NCI-H345 (cell line): ENCODE measurements at regions not wholly inside any gene's neighbourhood (a gene's known extent, or its start where the extent isn't known, plus 50 kb on each side); places are given as distances from the start of the nearest gene placed in this dataset.
"Not testable (repeated sequence)": the region's sequence is repeated elsewhere in the genome, so short reads cannot be mapped to it uniquely, and the experiment has no call there.

Experiments used
- DNase-seq: peaks from one replicate; lab custom pipeline; 2025; lab: John Stamatoyannopoulos, UW

- peak; percentile 28 for DNase-seq
Measured at GRCh38 chr15:36175741-36176291, 403.6 kb upstream of the CDIN1 start.

- DNase-seq, result peak; percentile 79
Measured at GRCh38 chr15:36177590-36178302, 401.7 kb upstream of the CDIN1 start.

DNA sequence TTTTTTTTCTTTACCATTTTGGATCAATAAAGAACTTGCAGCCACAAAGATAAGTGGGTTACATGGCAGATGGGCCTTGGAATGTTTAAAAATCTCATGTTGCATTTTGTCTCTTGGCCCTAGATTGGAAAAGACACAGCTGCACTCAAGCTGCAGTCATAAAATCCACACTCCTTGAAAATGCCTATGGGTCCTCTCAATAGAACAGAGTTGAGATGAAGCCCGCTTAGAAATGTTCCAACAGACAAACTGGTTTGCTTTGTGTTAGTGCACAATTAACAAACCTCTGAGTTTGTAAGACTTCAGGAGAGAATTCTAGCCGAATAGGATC is 401.2 kb upstream of the CDIN1 start:
- DNase-seq, result peak; percentile 69

DNA sequence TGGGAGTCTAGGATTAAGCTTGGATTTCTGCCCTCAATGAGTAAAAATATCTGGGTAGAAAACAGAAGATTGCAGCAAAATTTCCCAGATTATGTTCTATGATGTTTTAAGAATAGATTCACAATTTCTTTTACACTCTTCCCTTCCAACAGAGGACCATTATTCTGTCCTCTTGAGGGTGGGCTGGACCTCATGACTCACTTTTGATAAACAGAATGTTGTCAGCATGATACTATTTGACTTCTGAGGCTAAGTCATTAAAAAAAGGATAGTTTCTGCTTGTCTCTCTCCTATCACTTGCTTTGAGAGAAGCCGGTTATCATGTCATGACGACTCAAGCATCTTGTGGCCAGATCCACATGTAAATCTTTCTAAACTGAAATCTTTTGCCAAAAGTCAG is 396.2 kb upstream of the CDIN1 start:
- no peak for DNase-seq

DNA sequence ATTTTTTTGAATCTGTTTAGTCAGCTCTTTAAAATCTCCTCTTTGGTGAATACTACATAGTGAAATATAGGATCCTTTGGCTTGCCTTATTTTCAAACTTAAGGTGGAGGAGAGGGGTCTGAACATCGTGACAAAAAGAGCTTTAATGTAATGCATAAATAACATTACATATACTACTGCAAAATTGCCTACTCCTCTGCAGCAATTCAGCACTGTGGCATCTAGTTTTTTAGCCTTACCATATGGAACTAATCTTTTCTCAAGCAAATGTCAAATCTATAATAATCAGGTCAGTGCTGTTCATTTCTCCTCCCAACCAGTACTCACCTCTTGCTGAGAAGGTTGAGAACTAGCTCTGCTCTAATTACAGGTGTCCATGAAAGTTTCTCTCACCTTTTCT is 394.0 kb upstream of the CDIN1 start:
- no peak for DNase-seq

DNA sequence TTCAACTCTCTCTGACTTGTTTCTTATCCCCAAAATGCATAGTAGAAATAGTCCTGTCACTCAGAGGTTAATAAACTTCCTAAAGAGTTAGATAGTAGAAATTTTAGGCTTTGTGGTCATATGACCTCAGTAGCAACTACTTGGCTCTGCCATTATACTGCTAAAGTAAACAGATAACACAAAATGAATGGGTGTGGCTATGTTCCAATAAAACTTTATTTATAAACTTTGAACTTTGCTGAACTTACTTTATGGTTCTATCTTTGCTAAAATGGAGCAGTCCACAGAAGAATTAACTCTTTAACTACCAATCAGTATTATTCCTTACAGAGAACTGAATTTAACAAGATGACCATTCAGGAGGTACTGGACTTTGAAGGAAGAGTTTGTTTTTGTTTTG is 393.6 kb upstream of the CDIN1 start:
- no peak for DNase-seq

GRCh38 chr15:36186376-36186775 is 393.1 kb upstream of the CDIN1 start:
- DNase-seq, result no peak

DNA sequence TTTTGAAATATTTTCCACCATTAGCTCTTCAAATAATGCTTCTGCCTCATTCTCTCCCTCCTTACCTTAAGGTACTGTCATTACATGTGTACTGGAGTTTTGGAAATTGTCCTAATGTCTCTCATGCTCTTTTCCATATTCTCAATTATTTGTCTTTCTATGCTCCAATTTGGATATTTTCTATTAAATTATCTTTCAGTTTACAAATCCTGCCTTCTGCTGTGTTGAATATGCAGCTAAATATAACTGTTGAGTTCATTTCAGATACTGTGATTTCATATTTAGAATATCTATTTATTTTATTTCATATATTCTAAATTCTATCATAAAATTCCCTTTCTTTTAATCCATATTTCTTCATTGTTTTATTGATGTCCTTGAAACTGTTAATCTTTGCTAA is 388.0 kb upstream of the CDIN1 start:
- DNase-seq, result no peak

- DNase-seq, result not testable (repeated sequence)
Measured at GRCh38 chr15:36195361-36196007, 383.9 kb upstream of the CDIN1 start.

- no peak for DNase-seq
Measured at GRCh38 chr15:36208868-36209582, 370.4 kb upstream of the CDIN1 start.

GRCh38 chr15:36210426-36210825 is 369.0 kb upstream of the CDIN1 start:
- DNase-seq, result no peak

DNA sequence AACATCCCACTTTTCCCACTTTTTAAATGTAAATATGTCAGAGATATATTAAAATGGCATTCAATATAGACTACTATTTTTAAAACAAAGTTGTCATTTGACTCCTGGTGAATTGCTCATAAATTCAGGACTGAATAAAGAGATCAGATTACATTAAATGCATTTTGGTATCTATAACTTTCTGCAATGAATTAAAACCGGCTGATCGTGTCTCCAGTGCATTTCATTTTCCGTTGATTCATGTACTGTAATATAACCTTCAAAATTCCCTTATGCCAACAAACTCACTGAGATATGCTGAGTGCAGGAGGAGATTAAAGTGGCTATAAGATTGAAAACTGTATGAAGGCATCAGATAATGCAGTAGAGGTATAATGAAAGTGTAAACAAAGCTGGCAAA is 361.1 kb upstream of the CDIN1 start:
- no peak for DNase-seq

GRCh38 chr15:36218991-36219390 is 360.4 kb upstream of the CDIN1 start:
- DNase-seq, result no peak

DNA sequence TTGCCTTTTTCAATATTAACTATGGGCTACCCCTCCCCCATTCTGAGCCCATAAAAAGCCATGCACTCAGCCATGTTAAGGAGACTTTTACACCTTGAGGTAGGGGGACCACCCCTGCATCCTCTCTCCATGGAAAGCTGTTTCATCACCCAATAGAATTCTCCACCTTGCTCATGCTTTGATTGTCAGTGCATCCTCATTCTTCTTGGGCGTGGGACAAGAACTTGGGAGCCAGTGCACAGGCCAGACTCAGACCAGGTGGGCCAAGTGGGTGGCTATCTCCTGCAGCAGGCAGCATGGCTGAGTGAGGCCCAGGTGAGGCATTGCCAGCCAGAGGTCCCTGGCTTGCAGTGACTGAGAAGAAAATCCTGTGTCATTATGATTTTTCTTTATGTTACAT is 357.4 kb upstream of the CDIN1 start:
- DNase-seq, result no peak

- no peak for DNase-seq
Measured at GRCh38 chr15:36230776-36231175, 348.6 kb upstream of the CDIN1 start.

DNA sequence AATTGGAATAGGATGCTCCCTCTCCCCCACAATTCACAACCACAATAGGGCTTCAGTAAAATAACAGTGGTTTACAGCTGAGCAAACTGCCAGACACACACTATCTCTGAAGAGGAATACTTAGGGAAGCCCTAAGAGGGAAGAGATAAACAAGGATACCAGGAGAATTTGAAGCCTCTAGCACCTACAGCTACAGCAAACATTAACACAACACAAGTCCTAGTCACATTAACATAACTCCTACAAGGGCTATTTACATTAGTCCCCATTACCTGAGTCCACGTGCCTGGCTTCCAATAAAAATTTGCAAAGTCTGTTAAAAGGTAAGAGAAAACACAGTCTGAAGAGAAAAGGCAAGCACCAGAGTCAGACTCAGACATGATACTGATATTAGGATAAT is 346.9 kb upstream of the CDIN1 start:
- DNase-seq, result no peak

DNA sequence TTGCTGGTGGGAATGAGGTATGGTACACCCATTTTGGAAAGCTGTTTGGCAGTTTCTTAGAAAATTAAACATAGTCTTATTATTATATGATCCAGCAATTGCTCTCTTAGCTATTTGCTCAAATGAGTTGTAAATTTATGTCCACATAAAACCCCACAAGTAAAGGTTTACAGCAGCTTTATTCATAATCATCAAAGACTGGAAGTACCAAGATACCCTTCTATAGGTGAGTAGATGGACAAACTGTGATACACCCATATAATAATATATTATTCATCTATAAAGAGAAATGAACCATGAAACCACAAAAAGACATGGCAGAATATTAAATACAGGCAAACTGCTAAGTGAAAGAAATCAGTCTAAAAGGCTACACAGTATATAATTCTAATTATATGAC is 344.7 kb upstream of the CDIN1 start:
- no peak for DNase-seq

DNA sequence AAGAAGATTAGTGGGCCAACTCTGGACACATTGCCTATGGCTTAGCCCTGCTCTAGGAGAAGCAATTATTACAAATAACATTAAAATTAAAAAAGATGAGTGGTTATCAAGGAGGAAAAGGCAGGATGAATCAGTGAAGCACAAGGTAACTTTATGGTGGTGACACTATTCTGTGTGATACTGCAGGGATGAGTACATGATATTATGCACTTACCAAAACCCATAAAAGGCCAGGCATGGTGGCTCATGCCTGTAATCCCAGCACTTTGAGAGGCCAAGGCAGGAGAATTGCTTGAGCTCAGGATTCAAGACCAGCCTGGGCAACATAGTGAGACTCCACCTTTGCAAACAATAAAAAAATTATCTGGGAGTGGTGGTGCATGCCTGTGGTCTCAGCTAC is 344.3 kb upstream of the CDIN1 start:
- DNase-seq, result no peak

DNA sequence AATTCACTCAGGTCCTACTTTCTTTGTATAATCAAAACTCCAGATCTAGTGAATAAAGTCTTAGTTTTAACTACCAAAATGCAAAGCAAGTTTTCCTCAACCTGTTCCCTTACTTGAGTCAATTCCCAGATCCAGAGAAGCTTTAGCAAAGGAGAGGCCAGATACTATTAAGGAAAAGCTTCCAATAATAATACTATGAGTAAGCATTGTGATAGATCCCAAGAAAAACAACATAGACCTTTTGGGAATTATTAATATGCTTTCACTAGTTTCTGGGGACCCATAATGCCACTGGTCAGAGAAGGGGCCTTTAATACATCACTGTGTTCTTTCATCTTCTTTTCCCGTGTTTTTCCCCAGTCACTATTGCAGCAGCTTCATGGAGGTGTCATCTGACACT is 339.9 kb upstream of the CDIN1 start:
- no peak for DNase-seq

DNA sequence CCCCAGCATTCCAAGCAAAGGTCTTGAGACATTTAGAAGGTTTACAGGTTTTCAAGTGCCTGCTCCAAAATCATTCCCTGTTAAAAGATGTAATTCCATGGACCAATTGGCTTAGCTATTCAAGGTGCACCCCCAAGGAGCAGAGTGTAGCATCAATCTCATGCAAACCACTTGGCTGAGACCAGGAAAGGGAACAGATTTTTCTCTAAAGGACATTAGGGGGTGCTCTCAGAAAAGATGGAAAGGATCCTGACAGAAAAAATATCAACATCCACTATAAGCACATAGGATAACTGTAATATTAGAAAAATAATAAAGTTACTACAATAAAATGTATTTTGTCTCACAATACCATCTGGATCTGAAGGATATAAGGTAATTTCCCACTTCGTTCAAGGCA is 328.0 kb upstream of the CDIN1 start:
- DNase-seq, result no peak

- DNase-seq, result no peak
Measured at GRCh38 chr15:36252146-36252711, 327.2 kb upstream of the CDIN1 start.

- no peak for DNase-seq
Measured at GRCh38 chr15:36254426-36254825, 325.0 kb upstream of the CDIN1 start.

GRCh38 chr15:36256404-36256807 is 323.0 kb upstream of the CDIN1 start:
- DNase-seq, result no peak
